NCI-H1694 treated with DMSO at 0.1 percent for 48 hours (cell line): ENCODE measurements at regions not wholly inside any gene's neighbourhood (a gene's known extent, or its start where the extent isn't known, plus 50 kb on each side); places are given as distances from the start of the nearest gene placed in this dataset.

Source experiments
- DNase-seq: peaks from one replicate; lab custom pipeline; 2025; lab: John Stamatoyannopoulos, UW

GRCh38 chr13:29999492-30000369 is 149.3 kb upstream of the UBL3 start:
- no peak for DNase-seq

GRCh38 chr13:29996316-29996715 is 145.9 kb upstream of the UBL3 start:
- DNase-seq, result no peak

DNA sequence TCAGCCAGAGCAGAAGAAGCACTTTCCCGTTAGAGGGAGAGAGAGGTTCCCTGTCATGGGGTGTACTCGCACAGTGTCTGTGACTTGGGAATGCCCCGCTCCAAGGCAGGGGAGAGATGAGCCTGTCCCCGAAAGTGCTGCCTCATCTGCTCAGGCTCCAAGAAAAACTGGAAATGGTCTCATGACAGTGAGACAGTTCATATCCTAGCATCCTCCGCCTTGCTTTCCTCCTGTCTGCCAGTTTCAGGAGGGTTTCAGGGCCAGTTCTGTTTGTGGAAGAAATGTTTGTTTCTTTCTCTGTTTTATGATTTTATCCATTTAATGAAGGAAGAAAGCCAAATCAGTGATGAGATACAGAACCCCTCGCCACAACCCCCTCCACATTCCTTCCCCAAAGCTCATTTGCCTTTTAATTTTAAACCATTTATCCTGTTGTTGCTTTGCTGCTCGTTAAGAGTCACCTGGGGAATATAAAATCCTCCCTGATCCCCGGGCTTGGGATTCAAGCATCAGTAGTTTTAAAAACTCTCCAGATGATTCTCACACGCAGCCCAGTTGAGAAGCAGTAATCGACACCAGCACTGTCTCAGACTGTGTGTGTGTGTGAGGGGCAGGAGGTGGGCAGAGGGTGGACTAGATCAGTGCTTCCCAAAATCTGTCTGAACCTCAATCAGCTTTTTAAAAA is 144.6 kb upstream of the UBL3 start:
- no peak for DNase-seq

DNA sequence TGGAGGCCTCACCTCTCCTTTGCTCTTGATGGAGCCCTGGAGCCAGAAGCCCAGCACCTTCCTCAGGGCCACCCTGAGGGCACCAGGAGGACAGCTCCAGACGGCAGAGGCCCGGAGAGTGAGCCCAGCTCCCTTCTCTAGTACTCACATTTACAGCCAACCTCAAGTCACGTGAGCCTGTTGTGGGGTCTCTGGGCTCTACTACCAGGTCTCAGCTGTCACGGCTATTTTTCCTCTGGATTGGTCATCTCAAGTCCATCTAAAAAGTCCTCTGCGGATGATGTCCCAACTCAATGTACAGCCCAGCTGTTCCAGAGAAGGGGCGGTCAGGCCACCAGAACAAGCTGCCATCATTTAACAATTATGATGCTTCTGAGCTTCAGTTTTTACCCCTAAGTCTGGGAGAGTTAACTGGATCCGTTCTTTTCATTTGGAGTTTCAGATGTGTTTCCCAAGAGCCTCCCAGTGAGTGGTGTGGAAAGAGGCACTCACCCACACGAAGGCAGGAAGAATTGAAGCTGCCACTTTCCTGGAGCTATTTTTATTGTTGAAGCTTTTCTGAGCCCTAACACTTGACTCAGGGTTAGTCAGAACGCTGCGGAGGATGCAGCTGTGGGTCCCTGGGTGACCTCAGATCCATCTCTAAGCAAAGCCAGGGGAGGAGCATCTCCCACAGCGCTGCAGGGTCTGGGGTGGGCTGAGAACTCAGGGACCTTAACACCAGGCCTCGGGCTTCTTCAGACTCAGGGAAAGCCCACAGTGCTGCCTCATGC is 143.5 kb upstream of the UBL3 start:
- DNase-seq, result no peak

DNA sequence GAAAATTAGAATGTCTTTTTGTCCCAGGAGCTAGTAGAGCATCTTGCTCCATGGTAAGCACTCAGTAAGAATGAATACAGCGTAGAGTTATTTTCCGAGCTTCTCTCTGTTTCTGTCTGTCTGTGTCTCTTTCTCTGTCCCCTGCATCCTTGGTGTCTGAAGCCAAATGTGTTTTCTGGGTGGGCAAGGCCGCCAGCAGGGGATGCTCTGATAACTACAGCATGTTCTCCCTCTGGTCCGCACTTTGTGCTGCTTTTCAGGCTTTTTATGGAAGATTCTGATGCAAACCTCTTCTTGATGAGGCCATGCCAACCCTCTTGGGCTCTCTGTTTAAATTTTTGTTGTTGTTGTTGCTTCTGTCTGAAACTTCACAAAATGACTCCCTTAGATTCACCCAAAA is 142.8 kb upstream of the UBL3 start:
- DNase-seq, result no peak

DNA sequence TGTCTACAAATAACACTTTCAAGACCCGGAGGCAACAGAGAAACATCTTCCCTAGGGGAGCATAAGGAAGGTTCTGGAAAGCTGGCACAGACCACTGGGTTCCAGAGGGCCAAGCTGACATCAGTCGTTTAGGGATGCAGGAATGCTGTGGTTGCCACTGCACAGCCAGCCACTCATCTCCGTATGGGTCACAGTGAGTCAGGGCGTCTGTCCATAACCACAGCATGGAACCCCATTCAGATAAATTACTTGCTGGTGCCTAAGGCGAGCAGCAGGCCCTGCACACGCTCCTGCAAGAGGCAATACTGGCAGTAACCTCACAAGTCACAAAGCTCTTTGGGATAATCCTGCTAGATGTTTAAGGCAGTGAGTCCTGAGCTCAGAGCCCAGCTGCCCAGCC is 140.9 kb upstream of the UBL3 start:
- no peak for DNase-seq

DNA sequence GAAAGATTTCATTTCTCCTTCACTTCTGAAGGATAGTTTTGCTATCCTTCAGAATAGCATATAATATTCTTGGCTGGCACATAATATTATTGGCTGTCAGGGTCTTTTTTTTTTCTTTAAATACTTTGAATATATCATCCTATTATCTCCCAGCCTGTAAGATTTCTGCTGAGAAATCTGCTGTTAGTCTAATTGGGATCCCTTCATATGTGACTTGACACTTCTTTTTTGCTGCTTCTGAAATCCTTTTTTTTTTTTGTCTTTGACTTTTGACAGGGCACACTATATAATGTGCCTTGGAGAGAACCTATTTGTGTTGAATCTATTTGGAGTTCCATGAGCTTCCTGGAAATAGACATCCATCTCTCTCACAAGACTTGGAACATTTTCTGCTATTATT is 136.9 kb upstream of the UBL3 start:
- DNase-seq, result no peak

- DNase-seq, result no peak
These were observed 129.9 kb upstream of the UBL3 start for GRCh38 chr13:29980339-29980738.

GRCh38 chr13:29978211-29978610 is 127.8 kb upstream of the UBL3 start:
- DNase-seq, result no peak

DNA sequence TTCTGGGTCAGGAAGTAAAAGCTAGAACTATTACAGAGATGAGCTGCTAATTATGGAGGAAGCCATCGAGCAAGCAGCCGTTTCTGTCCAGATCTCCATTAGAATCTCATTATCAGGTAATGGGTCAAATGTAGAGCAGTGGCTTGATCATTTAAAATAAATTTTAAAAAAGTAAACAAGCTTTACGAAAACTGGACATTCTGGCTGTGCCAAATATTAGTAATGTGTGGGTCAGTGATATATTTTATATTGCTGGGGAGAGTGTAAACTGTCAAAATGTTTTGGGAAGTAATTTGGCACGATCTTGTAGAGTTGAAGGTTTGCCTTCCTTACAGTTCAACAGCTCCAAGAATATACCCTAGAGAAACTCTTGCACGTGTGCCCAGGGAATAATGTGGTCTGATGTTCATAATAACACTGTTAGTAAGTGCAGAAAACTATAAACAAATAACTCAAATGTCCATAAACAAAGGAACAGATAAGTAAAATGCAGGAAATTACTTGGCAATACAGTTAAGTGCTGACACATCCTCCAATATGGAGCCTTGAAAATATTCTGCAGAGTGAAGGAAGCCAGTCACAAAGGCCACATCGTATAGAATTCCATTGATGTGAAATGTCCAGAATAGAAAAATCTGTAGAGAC is 127.2 kb upstream of the UBL3 start:
- DNase-seq, result no peak

GRCh38 chr13:29976535-29976934 is 126.1 kb upstream of the UBL3 start:
- DNase-seq, result no peak

DNA sequence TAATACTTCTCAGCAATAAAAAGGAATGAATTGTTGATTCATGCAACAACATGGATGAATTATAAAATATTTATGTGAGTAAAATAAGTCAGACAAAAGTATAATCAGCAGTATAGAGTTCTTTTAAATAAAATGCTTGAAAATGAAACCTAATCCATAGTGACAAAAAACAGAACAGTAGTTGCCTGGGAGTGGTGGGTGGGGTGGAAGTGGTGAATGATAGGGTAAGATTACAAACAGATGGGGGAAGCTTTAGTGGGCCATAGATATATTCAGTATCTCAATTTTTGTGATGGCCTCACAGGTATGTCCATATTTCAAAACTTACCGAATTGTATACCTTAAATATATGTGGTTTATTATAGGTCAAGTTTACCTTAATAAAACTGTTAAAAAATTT is 124.9 kb upstream of the UBL3 start:
- DNase-seq, result no peak

DNA sequence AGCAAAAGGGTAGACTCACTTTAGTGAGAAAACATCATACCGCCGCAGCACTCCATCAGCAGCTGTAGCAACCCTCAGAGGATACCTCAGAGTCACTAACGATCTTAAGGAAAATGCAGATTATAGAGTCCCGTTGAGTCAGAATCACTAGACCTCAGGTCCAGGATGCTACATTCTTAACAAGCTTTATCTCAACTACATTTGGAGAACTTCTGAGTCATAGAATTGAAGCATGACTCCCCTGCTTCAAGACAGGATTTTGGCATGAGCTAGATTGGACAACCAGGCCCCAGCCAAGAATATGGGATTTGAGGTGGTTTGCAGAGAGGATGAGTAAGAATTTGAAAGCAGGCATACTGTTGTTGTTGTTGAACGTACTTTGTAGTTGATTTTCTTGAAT is 118.9 kb upstream of the UBL3 start:
- DNase-seq, result no peak

DNA sequence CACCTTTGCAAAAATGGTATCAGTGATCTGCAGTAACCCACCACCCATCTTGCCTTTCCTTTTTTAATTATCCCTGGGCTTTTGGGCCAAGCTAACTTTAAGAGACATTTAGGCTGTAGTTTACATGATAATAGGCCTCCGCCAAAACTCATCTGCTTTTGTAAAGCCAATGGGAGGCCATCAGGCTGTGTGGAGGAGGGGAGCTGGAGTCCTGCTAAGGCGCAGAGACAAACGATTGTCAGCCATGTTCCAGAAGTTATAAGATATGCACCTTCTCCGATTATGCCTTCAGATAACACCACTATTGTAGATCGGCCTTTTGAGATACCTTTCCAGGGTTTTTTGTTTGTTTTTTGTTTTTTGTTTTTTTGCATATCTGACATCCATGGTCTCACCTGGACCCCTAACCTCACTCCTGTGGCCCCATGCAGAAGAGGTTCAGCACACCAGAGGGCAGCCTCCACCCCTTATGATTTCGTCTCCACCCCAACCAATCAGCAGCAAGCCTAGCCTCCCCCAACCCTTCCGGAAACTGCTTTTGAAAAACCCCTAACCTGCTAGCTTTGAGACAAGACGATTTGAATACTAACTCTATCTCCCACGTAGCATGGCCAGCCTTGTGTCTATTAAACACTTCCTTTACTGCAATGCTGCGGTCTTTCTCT is 113.9 kb upstream of the UBL3 start:
- no peak for DNase-seq

DNA sequence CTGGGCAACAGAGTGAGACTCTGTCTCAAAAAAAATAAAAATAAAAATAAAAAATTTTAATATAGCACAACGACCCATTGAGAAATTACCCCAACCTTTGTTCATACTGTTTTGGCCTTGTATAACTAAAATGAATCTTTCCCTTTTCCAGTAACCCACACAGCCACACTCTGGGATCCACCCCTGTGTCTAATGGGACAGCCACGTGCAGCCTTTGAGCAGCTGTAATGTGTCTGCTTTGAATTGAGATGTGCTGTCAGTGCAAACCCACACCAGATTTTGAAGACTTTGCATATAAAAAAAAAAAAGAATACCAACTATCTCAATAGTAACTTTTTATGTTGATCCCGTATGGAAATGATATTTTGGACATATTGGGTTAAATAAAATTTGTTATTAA is 112.7 kb upstream of the UBL3 start:
- DNase-seq, result no peak

GRCh38 chr13:29961036-29961670 is 110.7 kb upstream of the UBL3 start:
- DNase-seq, result no peak

DNA sequence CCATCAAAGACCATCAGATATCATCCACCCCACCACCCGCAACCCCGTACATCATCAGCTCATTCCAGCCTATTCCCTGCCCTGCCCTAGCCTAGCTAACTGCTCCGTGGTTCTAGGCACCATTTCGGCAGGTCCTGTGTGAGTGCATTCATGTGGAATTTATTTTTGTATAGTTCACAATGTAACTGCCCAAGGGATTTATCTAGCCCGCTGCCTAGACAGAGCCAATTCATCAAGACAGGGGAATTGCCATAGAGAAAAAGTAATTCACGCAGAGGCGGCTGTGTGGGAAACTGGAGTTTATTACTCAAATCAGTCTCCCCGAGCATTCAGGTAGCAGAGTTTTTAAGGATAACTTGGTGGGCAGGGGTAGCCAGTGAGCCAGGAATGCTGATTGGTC is 109.2 kb upstream of the UBL3 start:
- no peak for DNase-seq

- DNase-seq, result no peak
These were observed 108.7 kb upstream of the UBL3 start for GRCh38 chr13:29959086-29959485.

DNA sequence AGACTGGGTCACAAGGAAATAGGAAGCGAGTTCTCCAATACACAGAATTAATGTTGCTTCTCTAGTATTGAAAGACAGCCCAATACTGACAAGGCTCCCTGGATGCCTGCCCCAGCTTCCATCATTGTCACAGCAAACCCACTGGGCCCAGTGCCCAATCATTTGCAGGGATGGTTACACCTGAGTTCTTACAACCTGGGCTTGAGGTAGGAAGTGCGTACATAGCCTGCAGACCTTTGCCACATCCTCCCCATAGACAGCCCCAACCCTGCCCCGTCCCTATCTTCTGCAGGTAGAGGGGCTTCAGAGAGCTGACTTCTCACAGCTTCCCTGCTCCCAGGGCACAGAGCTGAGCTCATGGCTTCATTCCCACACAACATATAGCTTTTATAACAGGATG is 108.1 kb upstream of the UBL3 start:
- DNase-seq, result no peak

DNA sequence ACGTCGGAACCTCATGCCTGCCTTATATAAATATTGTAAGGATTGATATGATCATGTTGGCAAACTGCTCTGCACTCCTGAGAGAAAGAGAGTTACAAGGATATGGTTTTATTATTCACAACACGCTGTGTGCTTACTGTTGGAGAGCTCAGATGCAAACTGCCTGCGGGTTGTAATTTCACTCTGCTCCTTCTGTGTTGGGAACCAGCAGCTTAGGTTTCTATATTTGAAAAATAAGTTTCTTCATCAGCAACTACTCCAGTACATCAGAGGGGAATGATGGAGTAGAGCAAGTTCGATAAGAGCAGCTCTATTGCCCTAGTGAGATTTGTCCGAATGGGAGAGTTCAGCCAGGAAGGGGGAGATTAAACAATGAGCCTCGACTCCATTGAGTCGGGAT is 106.9 kb upstream of the UBL3 start:
- no peak for DNase-seq

DNA sequence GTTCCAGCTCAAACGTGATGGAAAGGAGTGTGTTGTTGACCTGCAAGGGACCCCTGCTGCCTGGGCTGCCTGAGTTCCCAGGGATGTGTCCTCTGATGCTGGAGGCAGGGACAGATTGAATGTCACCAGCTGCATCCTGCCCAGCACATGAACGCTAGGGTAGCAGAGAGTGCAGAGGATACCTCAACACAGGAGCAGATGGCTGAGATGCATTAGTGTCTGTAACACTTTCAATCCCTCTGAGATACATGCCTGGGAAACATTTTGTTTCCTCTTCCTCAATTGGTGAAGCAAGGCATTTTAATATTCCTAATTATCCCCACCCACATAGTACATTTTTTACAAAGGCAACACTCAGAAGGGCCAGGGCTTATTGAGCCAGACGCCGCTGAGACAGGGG is 106.4 kb upstream of the UBL3 start:
- peak; percentile 36 for DNase-seq
